ENCODE measurements at regions not wholly inside any gene's neighbourhood (a gene's known extent, or its start where the extent isn't known, plus 50 kb on each side); places are given as distances from the start of the nearest gene placed in this dataset.

DNA sequence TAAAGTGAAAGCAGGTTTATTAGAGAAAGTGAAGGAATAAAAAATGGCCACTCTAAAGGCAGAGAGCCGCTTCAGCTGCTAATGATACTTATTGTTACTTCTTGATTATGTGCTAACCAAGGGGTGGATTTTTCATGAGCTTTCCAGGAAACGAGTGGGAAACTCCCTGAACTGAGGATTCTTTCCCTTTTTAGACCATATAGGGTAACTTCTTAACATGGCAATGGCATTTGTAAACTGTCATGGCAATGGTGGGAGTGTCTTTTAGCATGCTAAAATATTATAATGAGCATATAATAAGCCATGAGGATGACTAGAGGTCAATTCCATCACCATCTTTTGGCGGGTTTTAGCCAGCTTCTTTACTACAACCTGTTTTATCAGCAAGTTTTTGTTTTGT lies 890.0 kb downstream of the UQCRFS1 start:
- Mint-ChIP-seq H3K36me3 (no peaks in the 10 kb centered on the region), H3K4me3 (no peak overlapping the region), H3K27ac (no peak overlapping the region), H3K4me1 (peaks cover 33% of the 10 kb centered on the region), H3K9me3 (no peaks in the 10 kb centered on the region), H3K27me3 (ENCODE audit: low read depth) (peaks cover 9% of the 10 kb centered on the region; the same call in 1 of the 2 replicates)
- DNase-seq (ENCODE audit: low spot score) (no peak), ATAC-seq (no peak)
- POLR2A ChIA-PET: no interaction called here
- TF ChIP-seq NFYB (CRISPR knock-in tag; conservative IDR thresholded peaks at IDR 0.05; ENCODE audit: low read depth) (no peak), ZNF396 (CRISPR knock-in tag; IDR thresholded peaks at IDR 0.05; ENCODE audit: borderline replicate concordance) (no peak), EMX1 (CRISPR knock-in tag; IDR thresholded peaks at IDR 0.05) (no peak), TEAD4 (CRISPR knock-in tag; IDR thresholded peaks at IDR 0.05) (no peak), ZNF671 (CRISPR knock-in tag; IDR thresholded peaks at IDR 0.05) (no peak), CREM (CRISPR knock-in tag; IDR thresholded peaks at IDR 0.05) (no peak), CREB1 (CRISPR knock-in tag; IDR thresholded peaks at IDR 0.05) (no peak), MXD4 (CRISPR knock-in tag; IDR thresholded peaks at IDR 0.05; ENCODE audit: borderline replicate concordance) (no peak), ZNF416 (CRISPR knock-in tag; IDR thresholded peaks at IDR 0.05) (no peak), SMAD3 (CRISPR knock-in tag; IDR thresholded peaks at IDR 0.05; ENCODE audit: borderline replicate concordance) (no peak)
- TF ChIP-seq, protein P1, sequence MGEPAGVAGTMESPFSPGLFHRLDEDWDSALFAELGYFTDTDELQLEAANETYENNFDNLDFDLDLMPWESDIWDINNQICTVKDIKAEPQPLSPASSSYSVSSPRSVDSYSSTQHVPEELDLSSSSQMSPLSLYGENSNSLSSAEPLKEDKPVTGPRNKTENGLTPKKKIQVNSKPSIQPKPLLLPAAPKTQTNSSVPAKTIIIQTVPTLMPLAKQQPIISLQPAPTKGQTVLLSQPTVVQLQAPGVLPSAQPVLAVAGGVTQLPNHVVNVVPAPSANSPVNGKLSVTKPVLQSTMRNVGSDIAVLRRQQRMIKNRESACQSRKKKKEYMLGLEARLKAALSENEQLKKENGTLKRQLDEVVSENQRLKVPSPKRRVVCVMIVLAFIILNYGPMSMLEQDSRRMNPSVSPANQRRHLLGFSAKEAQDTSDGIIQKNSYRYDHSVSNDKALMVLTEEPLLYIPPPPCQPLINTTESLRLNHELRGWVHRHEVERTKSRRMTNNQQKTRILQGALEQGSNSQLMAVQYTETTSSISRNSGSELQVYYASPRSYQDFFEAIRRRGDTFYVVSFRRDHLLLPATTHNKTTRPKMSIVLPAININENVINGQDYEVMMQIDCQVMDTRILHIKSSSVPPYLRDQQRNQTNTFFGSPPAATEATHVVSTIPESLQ (CRISPR knock-in tag; IDR thresholded peaks at IDR 0.05): no peak
- TF ChIP-seq, protein P2, sequence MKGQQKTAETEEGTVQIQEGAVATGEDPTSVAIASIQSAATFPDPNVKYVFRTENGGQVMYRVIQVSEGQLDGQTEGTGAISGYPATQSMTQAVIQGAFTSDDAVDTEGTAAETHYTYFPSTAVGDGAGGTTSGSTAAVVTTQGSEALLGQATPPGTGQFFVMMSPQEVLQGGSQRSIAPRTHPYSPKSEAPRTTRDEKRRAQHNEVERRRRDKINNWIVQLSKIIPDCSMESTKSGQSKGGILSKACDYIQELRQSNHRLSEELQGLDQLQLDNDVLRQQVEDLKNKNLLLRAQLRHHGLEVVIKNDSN (CRISPR knock-in tag; IDR thresholded peaks at IDR 0.05): no peak
- TF ChIP-seq, protein P3, sequence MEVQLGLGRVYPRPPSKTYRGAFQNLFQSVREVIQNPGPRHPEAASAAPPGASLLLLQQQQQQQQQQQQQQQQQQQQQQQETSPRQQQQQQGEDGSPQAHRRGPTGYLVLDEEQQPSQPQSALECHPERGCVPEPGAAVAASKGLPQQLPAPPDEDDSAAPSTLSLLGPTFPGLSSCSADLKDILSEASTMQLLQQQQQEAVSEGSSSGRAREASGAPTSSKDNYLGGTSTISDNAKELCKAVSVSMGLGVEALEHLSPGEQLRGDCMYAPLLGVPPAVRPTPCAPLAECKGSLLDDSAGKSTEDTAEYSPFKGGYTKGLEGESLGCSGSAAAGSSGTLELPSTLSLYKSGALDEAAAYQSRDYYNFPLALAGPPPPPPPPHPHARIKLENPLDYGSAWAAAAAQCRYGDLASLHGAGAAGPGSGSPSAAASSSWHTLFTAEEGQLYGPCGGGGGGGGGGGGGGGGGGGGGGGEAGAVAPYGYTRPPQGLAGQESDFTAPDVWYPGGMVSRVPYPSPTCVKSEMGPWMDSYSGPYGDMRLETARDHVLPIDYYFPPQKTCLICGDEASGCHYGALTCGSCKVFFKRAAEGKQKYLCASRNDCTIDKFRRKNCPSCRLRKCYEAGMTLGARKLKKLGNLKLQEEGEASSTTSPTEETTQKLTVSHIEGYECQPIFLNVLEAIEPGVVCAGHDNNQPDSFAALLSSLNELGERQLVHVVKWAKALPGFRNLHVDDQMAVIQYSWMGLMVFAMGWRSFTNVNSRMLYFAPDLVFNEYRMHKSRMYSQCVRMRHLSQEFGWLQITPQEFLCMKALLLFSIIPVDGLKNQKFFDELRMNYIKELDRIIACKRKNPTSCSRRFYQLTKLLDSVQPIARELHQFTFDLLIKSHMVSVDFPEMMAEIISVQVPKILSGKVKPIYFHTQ (CRISPR knock-in tag; IDR thresholded peaks at IDR 0.05): no peak
- TF ChIP-seq, protein P4, sequence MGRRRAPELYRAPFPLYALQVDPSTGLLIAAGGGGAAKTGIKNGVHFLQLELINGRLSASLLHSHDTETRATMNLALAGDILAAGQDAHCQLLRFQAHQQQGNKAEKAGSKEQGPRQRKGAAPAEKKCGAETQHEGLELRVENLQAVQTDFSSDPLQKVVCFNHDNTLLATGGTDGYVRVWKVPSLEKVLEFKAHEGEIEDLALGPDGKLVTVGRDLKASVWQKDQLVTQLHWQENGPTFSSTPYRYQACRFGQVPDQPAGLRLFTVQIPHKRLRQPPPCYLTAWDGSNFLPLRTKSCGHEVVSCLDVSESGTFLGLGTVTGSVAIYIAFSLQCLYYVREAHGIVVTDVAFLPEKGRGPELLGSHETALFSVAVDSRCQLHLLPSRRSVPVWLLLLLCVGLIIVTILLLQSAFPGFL (CRISPR knock-in tag; IDR thresholded peaks at IDR 0.05; ENCODE audit: borderline replicate concordance): no peak
- TF ChIP-seq, protein P5, sequence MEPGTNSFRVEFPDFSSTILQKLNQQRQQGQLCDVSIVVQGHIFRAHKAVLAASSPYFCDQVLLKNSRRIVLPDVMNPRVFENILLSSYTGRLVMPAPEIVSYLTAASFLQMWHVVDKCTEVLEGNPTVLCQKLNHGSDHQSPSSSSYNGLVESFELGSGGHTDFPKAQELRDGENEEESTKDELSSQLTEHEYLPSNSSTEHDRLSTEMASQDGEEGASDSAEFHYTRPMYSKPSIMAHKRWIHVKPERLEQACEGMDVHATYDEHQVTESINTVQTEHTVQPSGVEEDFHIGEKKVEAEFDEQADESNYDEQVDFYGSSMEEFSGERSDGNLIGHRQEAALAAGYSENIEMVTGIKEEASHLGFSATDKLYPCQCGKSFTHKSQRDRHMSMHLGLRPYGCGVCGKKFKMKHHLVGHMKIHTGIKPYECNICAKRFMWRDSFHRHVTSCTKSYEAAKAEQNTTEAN (CRISPR knock-in tag; IDR thresholded peaks at IDR 0.05): no peak
- CTCF ChIA-PET: interaction anchor here (1.2 to 7.8 kb wide), 5 partner anchors 79 to 349 kb away, joined by 3 to 56 read pairs (median 22); no protein-coding TSS in a partner anchor

DNA sequence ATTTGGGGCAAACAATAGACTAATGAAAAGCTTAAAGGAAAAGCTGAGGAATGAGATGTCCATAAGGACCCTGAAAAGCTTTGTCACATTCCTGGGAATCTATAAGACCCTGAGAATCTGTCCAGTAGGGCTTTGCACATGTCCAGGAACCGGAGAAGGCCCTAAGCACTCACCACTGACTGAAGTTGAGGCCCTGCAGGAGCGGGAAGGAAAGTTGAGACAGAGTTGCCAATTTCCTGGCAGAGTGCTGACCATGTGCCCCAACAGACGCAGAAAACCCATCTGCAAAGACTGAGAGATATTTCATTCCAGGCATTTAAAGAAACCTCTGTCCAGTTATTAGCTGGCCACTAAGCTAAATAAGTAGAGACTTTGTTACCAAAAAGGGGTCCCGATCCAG lies 890.5 kb downstream of the UQCRFS1 start:
- Mint-ChIP-seq H3K4me3 (no peak overlapping the region), H3K27me3 (ENCODE audit: low read depth) (peaks cover 9% of the 10 kb centered on the region; the same call in 1 of the 2 replicates)
- ATAC-seq: no peak

More for the DNA sequence above, 890.5 kb downstream of the UQCRFS1 start:
- Mint-ChIP-seq H3K27ac (no peak overlapping the region), H3K9me3 (no peaks in the 10 kb centered on the region), H3K4me1 (peaks cover 33% of the 10 kb centered on the region), H3K36me3 (no peaks in the 10 kb centered on the region)
- ChIA-PET CTCF (interaction anchor here (1.2 to 7.8 kb wide), 5 partner anchors 78 to 348 kb away, joined by 3 to 56 read pairs (median 22); no protein-coding TSS in a partner anchor), POLR2A (no interaction called here)
- no peak for TF ChIP-seq ZBTB21 (CRISPR knock-in tag; IDR thresholded peaks at IDR 0.05; ENCODE audit: borderline replicate concordance)
- no peak for TF ChIP-seq SOX15 (CRISPR knock-in tag; IDR thresholded peaks at IDR 0.05)
- TF ChIP-seq, protein P6, sequence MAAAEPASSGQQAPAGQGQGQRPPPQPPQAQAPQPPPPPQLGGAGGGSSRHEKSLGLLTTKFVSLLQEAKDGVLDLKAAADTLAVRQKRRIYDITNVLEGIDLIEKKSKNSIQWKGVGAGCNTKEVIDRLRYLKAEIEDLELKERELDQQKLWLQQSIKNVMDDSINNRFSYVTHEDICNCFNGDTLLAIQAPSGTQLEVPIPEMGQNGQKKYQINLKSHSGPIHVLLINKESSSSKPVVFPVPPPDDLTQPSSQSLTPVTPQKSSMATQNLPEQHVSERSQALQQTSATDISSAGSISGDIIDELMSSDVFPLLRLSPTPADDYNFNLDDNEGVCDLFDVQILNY (CRISPR knock-in tag; IDR thresholded peaks at IDR 0.05): no peak
- TF ChIP-seq, protein P7, sequence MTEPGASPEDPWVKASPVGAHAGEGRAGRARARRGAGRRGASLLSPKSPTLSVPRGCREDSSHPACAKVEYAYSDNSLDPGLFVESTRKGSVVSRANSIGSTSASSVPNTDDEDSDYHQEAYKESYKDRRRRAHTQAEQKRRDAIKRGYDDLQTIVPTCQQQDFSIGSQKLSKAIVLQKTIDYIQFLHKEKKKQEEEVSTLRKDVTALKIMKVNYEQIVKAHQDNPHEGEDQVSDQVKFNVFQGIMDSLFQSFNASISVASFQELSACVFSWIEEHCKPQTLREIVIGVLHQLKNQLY (CRISPR knock-in tag; IDR thresholded peaks at IDR 0.05): no peak
- no peak for TF ChIP-seq NFE2L1 (CRISPR knock-in tag; IDR thresholded peaks at IDR 0.05)
- TF ChIP-seq, protein P8, sequence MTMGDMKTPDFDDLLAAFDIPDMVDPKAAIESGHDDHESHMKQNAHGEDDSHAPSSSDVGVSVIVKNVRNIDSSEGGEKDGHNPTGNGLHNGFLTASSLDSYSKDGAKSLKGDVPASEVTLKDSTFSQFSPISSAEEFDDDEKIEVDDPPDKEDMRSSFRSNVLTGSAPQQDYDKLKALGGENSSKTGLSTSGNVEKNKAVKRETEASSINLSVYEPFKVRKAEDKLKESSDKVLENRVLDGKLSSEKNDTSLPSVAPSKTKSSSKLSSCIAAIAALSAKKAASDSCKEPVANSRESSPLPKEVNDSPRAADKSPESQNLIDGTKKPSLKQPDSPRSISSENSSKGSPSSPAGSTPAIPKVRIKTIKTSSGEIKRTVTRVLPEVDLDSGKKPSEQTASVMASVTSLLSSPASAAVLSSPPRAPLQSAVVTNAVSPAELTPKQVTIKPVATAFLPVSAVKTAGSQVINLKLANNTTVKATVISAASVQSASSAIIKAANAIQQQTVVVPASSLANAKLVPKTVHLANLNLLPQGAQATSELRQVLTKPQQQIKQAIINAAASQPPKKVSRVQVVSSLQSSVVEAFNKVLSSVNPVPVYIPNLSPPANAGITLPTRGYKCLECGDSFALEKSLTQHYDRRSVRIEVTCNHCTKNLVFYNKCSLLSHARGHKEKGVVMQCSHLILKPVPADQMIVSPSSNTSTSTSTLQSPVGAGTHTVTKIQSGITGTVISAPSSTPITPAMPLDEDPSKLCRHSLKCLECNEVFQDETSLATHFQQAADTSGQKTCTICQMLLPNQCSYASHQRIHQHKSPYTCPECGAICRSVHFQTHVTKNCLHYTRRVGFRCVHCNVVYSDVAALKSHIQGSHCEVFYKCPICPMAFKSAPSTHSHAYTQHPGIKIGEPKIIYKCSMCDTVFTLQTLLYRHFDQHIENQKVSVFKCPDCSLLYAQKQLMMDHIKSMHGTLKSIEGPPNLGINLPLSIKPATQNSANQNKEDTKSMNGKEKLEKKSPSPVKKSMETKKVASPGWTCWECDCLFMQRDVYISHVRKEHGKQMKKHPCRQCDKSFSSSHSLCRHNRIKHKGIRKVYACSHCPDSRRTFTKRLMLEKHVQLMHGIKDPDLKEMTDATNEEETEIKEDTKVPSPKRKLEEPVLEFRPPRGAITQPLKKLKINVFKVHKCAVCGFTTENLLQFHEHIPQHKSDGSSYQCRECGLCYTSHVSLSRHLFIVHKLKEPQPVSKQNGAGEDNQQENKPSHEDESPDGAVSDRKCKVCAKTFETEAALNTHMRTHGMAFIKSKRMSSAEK (CRISPR knock-in tag; IDR thresholded peaks at IDR 0.05; ENCODE audit: borderline replicate concordance): no peak
- DNase-seq (ENCODE audit: low spot score): no peak

Measured in WTC11 (cell line).